Keratinocyte (primary cell): ENCODE measurements at regions not wholly inside any gene's neighbourhood (a gene's known extent, or its start where the extent isn't known, plus 50 kb on each side); places are given as distances from the start of the nearest gene placed in this dataset.

Source experiments
- DNase-seq: peaks from one replicate; pipeline ENCODE4 v3.0.0-alpha.2; 2011; ENCODE audit warnings: low read depth, missing footprints, low spot score
- FAIRE-seq: peaks from 2 replicates; lab custom pipeline; 2011; peaks lifted over from hg19 to GRCh38; lab: Jason Lieb, UNC
- H2AFZ ChIP-seq: 2 replicates; pipeline ENCODE4 v1.6.0; 2012; ENCODE audit warnings: low read length, control low read depth, inconsistent platforms; ENCODE audit not compliant: control insufficient read depth
- H3K27ac ChIP-seq: 2 replicates; pipeline ENCODE4 v1.5.1; 2011; ENCODE audit warnings: low read length; ENCODE audit not compliant: control insufficient read depth, insufficient read depth
- H3K27me3 ChIP-seq: 3 replicates; pipeline ENCODE4 v1.6.0; 2011; ENCODE audit warnings: low read length; ENCODE audit not compliant: control insufficient read depth, insufficient read depth; ENCODE audit errors: extremely low read depth
- H3K36me3 ChIP-seq, 2 experiments: 2 replicates in 1 of 2; 3 replicates in 1 of 2; pipeline ENCODE4 v1.5.1; 2011; ENCODE audit warnings: low read length in 2 of 2, mild to moderate bottlenecking in 1 of 2; ENCODE audit not compliant: control insufficient read depth in 2 of 2, insufficient read depth in 2 of 2; ENCODE audit errors: extremely low read depth in 1 of 2
- H3K4me1 ChIP-seq: 3 replicates; pipeline ENCODE4 v1.5.1; 2011; ENCODE audit warnings: low read length; ENCODE audit not compliant: control insufficient read depth, insufficient read depth; ENCODE audit errors: extremely low read depth
- H3K4me2 ChIP-seq: 3 replicates; pipeline ENCODE4 v1.6.0; 2011; ENCODE audit warnings: low read depth, low read length; ENCODE audit not compliant: control insufficient read depth, insufficient read depth; ENCODE audit errors: extremely low read depth
- H3K4me3 ChIP-seq, 3 experiments: fragments of 200-600 bp in 1 of 3; sonication (generic) in 1 of 3; 2 replicates in 2 of 3; 3 replicates in 1 of 3; pipeline ENCODE4 v1.5.1; 2011 to 2016; ENCODE audit warnings: low read length in 3 of 3, mild to moderate bottlenecking in 3 of 3, control low read depth in 2 of 3, inconsistent platforms in 1 of 3, low read depth in 1 of 3, mixed read lengths in 1 of 3, mixed run types in 1 of 3, moderate library complexity in 1 of 3; ENCODE audit not compliant: control insufficient read depth in 2 of 3, insufficient read depth in 2 of 3; ENCODE audit errors: extremely low read depth in 1 of 3
- H3K79me2 ChIP-seq: 2 replicates; pipeline ENCODE4 v1.6.0; 2012; ENCODE audit warnings: low read length; ENCODE audit not compliant: control insufficient read depth, insufficient read depth
- H3K9ac ChIP-seq: 3 replicates; pipeline ENCODE4 v1.6.0; 2011; ENCODE audit warnings: low read length; ENCODE audit not compliant: control insufficient read depth, insufficient read depth; ENCODE audit errors: extremely low read depth
- H3K9me1 ChIP-seq: 3 replicates; pipeline ENCODE4 v1.6.0; 2011; ENCODE audit warnings: low read length; ENCODE audit not compliant: control insufficient read depth, insufficient read depth; ENCODE audit errors: extremely low read depth
- H3K9me3 ChIP-seq: 2 replicates; pipeline ENCODE4 v1.5.1; 2012; ENCODE audit warnings: low read depth, low read length; ENCODE audit not compliant: control insufficient read depth
- H4K20me1 ChIP-seq: 3 replicates; pipeline ENCODE4 v1.6.0; 2011; ENCODE audit warnings: low read length; ENCODE audit not compliant: control insufficient read depth, insufficient read depth; ENCODE audit errors: extremely low read depth
- CTCF ChIP-seq, 3 experiments: IDR thresholded peaks in 1 of 3; conservative IDR thresholded peaks in 1 of 3; optimal IDR thresholded peaks in 1 of 3; 2 replicates in 2 of 3; 3 replicates in 1 of 3; pipeline versions ENCODE3 to v1.5.1; 2011; ENCODE audit warnings: low read length in 3 of 3, mild to moderate bottlenecking in 3 of 3, moderate library complexity in 2 of 3, control low read depth in 1 of 3, inconsistent platforms in 1 of 3; ENCODE audit not compliant: insufficient read depth in 2 of 3; ENCODE audit errors: extremely low read depth in 1 of 3
- EZH2 ChIP-seq: IDR thresholded peaks from one replicate; pipeline ENCODE4 v1.6.1; 2012; ENCODE audit warnings: inconsistent platforms, mild to moderate bottlenecking, low read length, moderate library complexity
- dilution Hi-C: fragments of 300-500 bp; cut with MboI; formaldehyde crosslinking; loops from one replicate; pipeline ENCODE4 v1.7.0; 2020; ENCODE audit warnings: low sequenced_read_pairs; ENCODE audit not compliant: extremely low pct_ligation_motif_present

GRCh38 chr12:79521576-79521975, 169.2 kb downstream of the PAWR start:
- no peaks in the 10 kb centered on the region for H3K9me3 ChIP-seq
- no peaks in the 10 kb centered on the region for H4K20me1 ChIP-seq
- H3K79me2 ChIP-seq: no peaks in the 10 kb centered on the region
- no peak overlapping the region for H3K9ac ChIP-seq
- no peaks in the 10 kb centered on the region for H3K36me3 ChIP-seq
- no peaks in the 10 kb centered on the region for H3K4me1 ChIP-seq
- DNase-seq (no peak), FAIRE-seq (peak; percentile 41)
- H3K9me1 ChIP-seq: no peaks in the 10 kb centered on the region
- no peak overlapping the region for H3K4me3 ChIP-seq
- H2AFZ ChIP-seq: no peak overlapping the region
- H3K27ac ChIP-seq: no peak overlapping the region
- H3K27me3 ChIP-seq: no peaks in the 10 kb centered on the region
- H3K4me2 ChIP-seq: no peak overlapping the region
- TF ChIP-seq EZH2: no peak
- no peak for TF ChIP-seq CTCF (optimal IDR thresholded peaks at IDR 0.05 in 1 of 3, IDR thresholded peaks at IDR 0.05 in 1 of 3, conservative IDR thresholded peaks at IDR 0.05 in 1 of 3; ENCODE audit: extremely low read depth in 1 of 3, insufficient read depth in 2 of 3, low read length in 3 of 3)
- dilution Hi-C loops: no loop called here

DNA sequence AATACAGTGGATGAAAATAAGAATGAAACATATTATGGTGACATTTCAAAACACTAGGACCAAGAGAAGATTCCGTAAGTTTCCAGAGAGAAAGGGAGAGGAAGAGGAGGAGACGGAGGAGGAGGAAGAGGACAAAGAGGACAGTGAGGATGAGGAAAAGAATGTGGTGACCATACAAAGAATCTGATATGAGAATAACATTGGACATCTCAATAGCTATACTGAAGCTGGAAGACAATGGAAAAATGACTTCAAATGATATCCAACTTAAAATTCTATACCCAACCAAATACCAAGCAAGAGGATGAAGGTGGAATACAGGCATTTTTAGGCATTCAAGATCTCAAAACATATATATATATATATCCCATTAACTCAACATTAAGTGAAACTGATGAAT, 173.4 kb downstream of the PAWR start:
- Histone ChIP-seq H3K4me1 (no peaks in the 10 kb centered on the region), H2AFZ (no peak overlapping the region), H3K36me3 (no peaks in the 10 kb centered on the region), H3K9me1 (no peaks in the 10 kb centered on the region), H3K27me3 (no peaks in the 10 kb centered on the region), H4K20me1 (no peaks in the 10 kb centered on the region), H3K79me2 (no peaks in the 10 kb centered on the region), H3K4me2 (no peak overlapping the region), H3K9ac (no peak overlapping the region), H3K4me3 (no peak overlapping the region), H3K9me3 (no peaks in the 10 kb centered on the region), H3K27ac (no peak overlapping the region)
- no peak for DNase-seq
- TF ChIP-seq CTCF (optimal IDR thresholded peaks at IDR 0.05 in 1 of 3, IDR thresholded peaks at IDR 0.05 in 1 of 3, conservative IDR thresholded peaks at IDR 0.05 in 1 of 3; ENCODE audit: extremely low read depth in 1 of 3, insufficient read depth in 2 of 3, low read length in 3 of 3): no peak
- no peak for TF ChIP-seq EZH2
- FAIRE-seq: no peak
- dilution Hi-C loops: no loop called here
